ENCODE measurements at regions not wholly inside any gene's neighbourhood (a gene's known extent, or its start where the extent isn't known, plus 50 kb on each side); places are given as distances from the start of the nearest gene placed in this dataset.

GRCh38 chr11:15828215-15828853 is 528.0 kb downstream of the SOX6 start:
- no TSS peak for BruUV-seq (replicated peaks)
- CTCF ChIA-PET, result no interaction called here
- POLR2A ChIA-PET (ENCODE audit: low non-redundant PET), result no interaction called here

GRCh38 chr11:15829312-15829711 is 527.0 kb downstream of the SOX6 start:
- BruUV-seq (replicated peaks), result no TSS peak
- no peak for DNase-seq (ENCODE audit: low spot score)
- intact Hi-C loops (cut with micrococcal nuclease; ENCODE audit: unreplicated experiment), result loop anchor here (10.0 kb wide), 1 partner anchor 555 kb away; no protein-coding TSS in a partner anchor
- H3K27me3 ChIP-seq (replicated peaks; ENCODE audit: insufficient read depth, low read depth, low read length, poor library complexity), result no peaks in the 10 kb centered on the region
- H3K4me1 ChIP-seq (ENCODE audit: insufficient read depth, low read length, poor library complexity, severe bottlenecking), result peaks cover 20% of the 10 kb centered on the region
- TF ChIP-seq, protein P1, sequence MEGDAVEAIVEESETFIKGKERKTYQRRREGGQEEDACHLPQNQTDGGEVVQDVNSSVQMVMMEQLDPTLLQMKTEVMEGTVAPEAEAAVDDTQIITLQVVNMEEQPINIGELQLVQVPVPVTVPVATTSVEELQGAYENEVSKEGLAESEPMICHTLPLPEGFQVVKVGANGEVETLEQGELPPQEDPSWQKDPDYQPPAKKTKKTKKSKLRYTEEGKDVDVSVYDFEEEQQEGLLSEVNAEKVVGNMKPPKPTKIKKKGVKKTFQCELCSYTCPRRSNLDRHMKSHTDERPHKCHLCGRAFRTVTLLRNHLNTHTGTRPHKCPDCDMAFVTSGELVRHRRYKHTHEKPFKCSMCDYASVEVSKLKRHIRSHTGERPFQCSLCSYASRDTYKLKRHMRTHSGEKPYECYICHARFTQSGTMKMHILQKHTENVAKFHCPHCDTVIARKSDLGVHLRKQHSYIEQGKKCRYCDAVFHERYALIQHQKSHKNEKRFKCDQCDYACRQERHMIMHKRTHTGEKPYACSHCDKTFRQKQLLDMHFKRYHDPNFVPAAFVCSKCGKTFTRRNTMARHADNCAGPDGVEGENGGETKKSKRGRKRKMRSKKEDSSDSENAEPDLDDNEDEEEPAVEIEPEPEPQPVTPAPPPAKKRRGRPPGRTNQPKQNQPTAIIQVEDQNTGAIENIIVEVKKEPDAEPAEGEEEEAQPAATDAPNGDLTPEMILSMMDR (conservative IDR thresholded peaks at IDR 0.05; ENCODE audit: low read depth, low read length), result no peak
- no peak for TF ChIP-seq EZH2 (IDR thresholded peaks at IDR 0.05; ENCODE audit: borderline replicate concordance, low read depth, low read length, poor library complexity, severe bottlenecking)
- ChIA-PET CTCF (interaction anchor here (0.6 kb wide), 1 partner anchor 180 kb away, joined by 3 read pairs; no protein-coding TSS in a partner anchor), POLR2A (ENCODE audit: low non-redundant PET) (no interaction called here)
- H3K36me3 ChIP-seq (ENCODE audit: insufficient read depth, low read length, poor library complexity, severe bottlenecking), result no peaks in the 10 kb centered on the region
- no peak overlapping the region for H3K27ac ChIP-seq (ENCODE audit: low read depth, low read length, poor library complexity, severe bottlenecking)
- no peak overlapping the region for H3K4me3 ChIP-seq (ENCODE audit: low read depth, low read length, poor library complexity, severe bottlenecking)
- no peaks in the 10 kb centered on the region for H3K9me3 ChIP-seq (ENCODE audit: low read depth, low read length, poor library complexity, severe bottlenecking)

More at GRCh38 chr11:15828215-15828853, 528.0 kb downstream of the SOX6 start:
- intact Hi-C loops (cut with micrococcal nuclease; ENCODE audit: unreplicated experiment), result loop anchor here (10.0 kb wide), 1 partner anchor 554 kb away; no protein-coding TSS in a partner anchor
- Histone ChIP-seq H3K27me3 (replicated peaks; ENCODE audit: insufficient read depth, low read depth, low read length, poor library complexity) (no peaks in the 10 kb centered on the region), H3K4me3 (ENCODE audit: low read depth, low read length, poor library complexity, severe bottlenecking) (no peak overlapping the region), H3K36me3 (ENCODE audit: insufficient read depth, low read length, poor library complexity, severe bottlenecking) (no peaks in the 10 kb centered on the region), H3K4me1 (ENCODE audit: insufficient read depth, low read length, poor library complexity, severe bottlenecking) (peaks cover 20% of the 10 kb centered on the region), H3K9me3 (ENCODE audit: low read depth, low read length, poor library complexity, severe bottlenecking) (no peaks in the 10 kb centered on the region), H3K27ac (ENCODE audit: low read depth, low read length, poor library complexity, severe bottlenecking) (peak overlapping the region; percentile 21)
- DNase-seq (ENCODE audit: low spot score), result no peak
- no peak for TF ChIP-seq EZH2 (IDR thresholded peaks at IDR 0.05; ENCODE audit: borderline replicate concordance, low read depth, low read length, poor library complexity, severe bottlenecking)
- TF ChIP-seq, protein P1 (conservative IDR thresholded peaks at IDR 0.05; ENCODE audit: low read depth, low read length), result no peak

- DNase-seq (ENCODE audit: low spot score), result no peak
- CTCF ChIA-PET, result no interaction called here
- no peaks in the 10 kb centered on the region for H3K36me3 ChIP-seq (ENCODE audit: insufficient read depth, low read length, poor library complexity, severe bottlenecking)
- peaks cover 20% of the 10 kb centered on the region for H3K4me1 ChIP-seq (ENCODE audit: insufficient read depth, low read length, poor library complexity, severe bottlenecking)
- no TSS peak for BruUV-seq (replicated peaks)
- H3K27me3 ChIP-seq (replicated peaks; ENCODE audit: insufficient read depth, low read depth, low read length, poor library complexity), result no peaks in the 10 kb centered on the region
- intact Hi-C loops (cut with micrococcal nuclease; ENCODE audit: unreplicated experiment), result loop anchor here (5.0 kb wide), 1 partner anchor 171 kb away; no protein-coding TSS in a partner anchor
- TF ChIP-seq EZH2 (IDR thresholded peaks at IDR 0.05; ENCODE audit: borderline replicate concordance, low read depth, low read length, poor library complexity, severe bottlenecking), result no peak
- TF ChIP-seq, protein P1 (conservative IDR thresholded peaks at IDR 0.05; ENCODE audit: low read depth, low read length), result no peak
- POLR2A ChIA-PET (ENCODE audit: low non-redundant PET), result no interaction called here
- H3K4me3 ChIP-seq (ENCODE audit: low read depth, low read length, poor library complexity, severe bottlenecking), result no peak overlapping the region
- H3K9me3 ChIP-seq (ENCODE audit: low read depth, low read length, poor library complexity, severe bottlenecking), result no peaks in the 10 kb centered on the region
- H3K27ac ChIP-seq (ENCODE audit: low read depth, low read length, poor library complexity, severe bottlenecking), result no peak overlapping the region
Measured at GRCh38 chr11:15830741-15831428, 525.5 kb downstream of the SOX6 start.
